ENCODE measurements at regions not wholly inside any gene's neighbourhood (a gene's known extent, or its start where the extent isn't known, plus 50 kb on each side); places are given as distances from the start of the nearest gene placed in this dataset.
A peak's percentile ranks its signal among the peaks of the same experiment; 100 is the strongest.

DNA sequence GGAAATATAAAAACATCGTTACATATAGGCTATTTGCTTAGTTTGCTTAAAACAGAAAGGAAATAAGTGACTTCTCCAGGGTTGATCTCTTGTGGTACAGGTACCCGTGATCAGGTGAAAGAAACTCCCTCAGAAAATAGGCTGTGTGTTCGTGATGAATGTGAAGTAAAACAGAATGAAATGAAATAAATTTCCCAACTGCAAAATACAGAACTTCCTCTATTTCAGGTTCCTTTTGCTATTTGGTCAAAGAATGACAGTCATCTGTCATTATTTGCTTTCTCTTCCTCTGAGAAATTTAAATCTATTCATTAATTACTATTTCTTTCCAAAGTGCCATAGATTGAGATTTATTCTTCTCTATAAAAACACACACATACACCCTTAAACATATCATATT lies 408.1 kb downstream of the FAM170A start:
- no peak overlapping the region for H3K27ac ChIP-seq
- TF ChIP-seq EZH2phosphoT487 (IDR thresholded peaks at IDR 0.05; ENCODE audit: insufficient read depth, low read depth) (no peak), EZH2 (IDR thresholded peaks at IDR 0.05; ENCODE audit: insufficient read depth, poor library complexity, severe bottlenecking) (no peak)
- H3K79me2 ChIP-seq (ENCODE audit: insufficient read depth): no peaks in the 10 kb centered on the region
- 67 to 83% methylated on average over 3 of the region's 3 CpGs for WGBS, 2 experiments (ENCODE audit: low coverage in 1 of 2, low lambda C conversion rate in 2 of 2, missing lambda C conversion rate in 2 of 2)
- H3K36me3 ChIP-seq (ENCODE audit: low read depth): no peaks in the 10 kb centered on the region
- no peak overlapping the region for H3K4me2 ChIP-seq (ENCODE audit: unreplicated experiment)
- no peak overlapping the region for H3K9ac ChIP-seq
- no peak overlapping the region for H2AFZ ChIP-seq
- H4K20me1 ChIP-seq (ENCODE audit: insufficient read depth): no peaks in the 10 kb centered on the region
- in situ Hi-C loops (cut with MboI): no loop called here
- no peak overlapping the region for H3K4me3 ChIP-seq
- H3K4me1 ChIP-seq (ENCODE audit: insufficient read depth): no peaks in the 10 kb centered on the region
- no peaks in the 10 kb centered on the region for H3K27me3 ChIP-seq (replicated peaks; ENCODE audit: insufficient read depth)
- no peaks in the 10 kb centered on the region for H3K9me2 ChIP-seq (ENCODE audit: insufficient read depth)
- no peak for DNase-seq
- no peaks in the 10 kb centered on the region for H3F3A ChIP-seq (ENCODE audit: insufficient read depth)
- H3K9me3 ChIP-seq (ENCODE audit: low read depth): no peaks in the 10 kb centered on the region

DNA sequence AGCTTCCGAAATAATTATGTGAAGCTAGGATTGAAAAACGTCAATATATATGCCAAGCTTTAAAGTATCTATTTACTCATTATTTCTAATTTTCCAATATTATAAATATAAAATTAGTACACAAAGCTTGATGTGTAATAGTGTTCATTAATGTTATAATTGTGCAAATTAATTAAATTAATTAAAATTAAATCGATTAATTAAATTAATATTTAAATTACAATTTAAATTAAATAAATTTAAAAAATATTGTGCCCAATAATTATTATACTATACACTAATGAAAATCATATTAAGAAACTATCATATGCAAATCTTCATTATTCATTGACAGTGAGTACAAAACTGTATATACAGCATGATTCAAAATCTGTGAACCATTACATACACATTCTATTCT lies 409.8 kb downstream of the FAM170A start:
- no peaks in the 10 kb centered on the region for H3K79me2 ChIP-seq (ENCODE audit: insufficient read depth)
- H3K9ac ChIP-seq: no peak overlapping the region
- no peaks in the 10 kb centered on the region for H3F3A ChIP-seq (ENCODE audit: insufficient read depth)
- no peak for DNase-seq
- no peaks in the 10 kb centered on the region for H3K36me3 ChIP-seq (ENCODE audit: low read depth)
- H3K9me2 ChIP-seq (ENCODE audit: insufficient read depth): no peaks in the 10 kb centered on the region
- H3K4me1 ChIP-seq (ENCODE audit: insufficient read depth): no peaks in the 10 kb centered on the region
- H3K4me3 ChIP-seq: no peak overlapping the region
- no peaks in the 10 kb centered on the region for H4K20me1 ChIP-seq (ENCODE audit: insufficient read depth)
- no peaks in the 10 kb centered on the region for H3K27me3 ChIP-seq (replicated peaks; ENCODE audit: insufficient read depth)
- WGBS, 2 experiments (ENCODE audit: low coverage in 1 of 2, low lambda C conversion rate in 2 of 2, missing lambda C conversion rate in 2 of 2): 79 to 87% methylated on average over 3 of the region's 3 CpGs
- H3K27ac ChIP-seq: no peak overlapping the region
- no peak overlapping the region for H3K4me2 ChIP-seq (ENCODE audit: unreplicated experiment)
- no peaks in the 10 kb centered on the region for H3K9me3 ChIP-seq (ENCODE audit: low read depth)
- in situ Hi-C loops (cut with MboI): no loop called here
- no peak for TF ChIP-seq EZH2phosphoT487 (IDR thresholded peaks at IDR 0.05; ENCODE audit: insufficient read depth, low read depth)
- TF ChIP-seq EZH2 (IDR thresholded peaks at IDR 0.05; ENCODE audit: insufficient read depth, poor library complexity, severe bottlenecking): no peak
- no peak overlapping the region for H2AFZ ChIP-seq

DNA sequence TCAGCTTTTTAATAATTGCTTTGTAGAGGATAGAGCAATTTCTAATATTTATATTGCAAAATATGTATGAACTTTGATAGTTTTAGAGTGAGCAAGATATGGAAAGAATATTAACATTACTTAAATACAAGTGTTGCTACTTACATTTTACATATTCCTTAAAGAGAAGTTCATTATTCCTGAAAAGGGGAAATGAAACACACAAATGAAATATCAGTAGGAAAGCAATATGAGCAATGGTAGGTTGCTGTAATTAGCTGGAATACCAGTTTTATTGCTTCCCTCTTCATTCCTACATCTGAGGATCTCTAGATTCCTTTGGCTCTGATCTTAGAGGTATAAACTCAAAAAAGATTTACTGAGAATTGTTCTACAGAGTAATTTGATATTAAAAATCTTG lies 414.1 kb downstream of the FAM170A start:
- Histone ChIP-seq H3K36me3 (ENCODE audit: low read depth) (no peaks in the 10 kb centered on the region), H3K4me1 (ENCODE audit: insufficient read depth) (no peaks in the 10 kb centered on the region), H3K4me2 (ENCODE audit: unreplicated experiment) (no peak overlapping the region), H3K4me3 (no peak overlapping the region), H4K20me1 (ENCODE audit: insufficient read depth) (no peaks in the 10 kb centered on the region), H3K27ac (no peak overlapping the region), H3K27me3 (replicated peaks; ENCODE audit: insufficient read depth) (no peaks in the 10 kb centered on the region), H2AFZ (no peak overlapping the region), H3K9ac (no peak overlapping the region), H3F3A (ENCODE audit: insufficient read depth) (0 out of 2 replicates have a peak, but pooled peaks cover under 1% of the 10 kb centered on the region), H3K9me3 (ENCODE audit: low read depth) (no peaks in the 10 kb centered on the region), H3K79me2 (ENCODE audit: insufficient read depth) (no peaks in the 10 kb centered on the region), H3K9me2 (ENCODE audit: insufficient read depth) (no peaks in the 10 kb centered on the region)
- in situ Hi-C loops (cut with MboI): no loop called here
- DNase-seq: no peak
- TF ChIP-seq EZH2phosphoT487 (IDR thresholded peaks at IDR 0.05; ENCODE audit: insufficient read depth, low read depth) (no peak), EZH2 (IDR thresholded peaks at IDR 0.05; ENCODE audit: insufficient read depth, poor library complexity, severe bottlenecking) (no peak)

DNA sequence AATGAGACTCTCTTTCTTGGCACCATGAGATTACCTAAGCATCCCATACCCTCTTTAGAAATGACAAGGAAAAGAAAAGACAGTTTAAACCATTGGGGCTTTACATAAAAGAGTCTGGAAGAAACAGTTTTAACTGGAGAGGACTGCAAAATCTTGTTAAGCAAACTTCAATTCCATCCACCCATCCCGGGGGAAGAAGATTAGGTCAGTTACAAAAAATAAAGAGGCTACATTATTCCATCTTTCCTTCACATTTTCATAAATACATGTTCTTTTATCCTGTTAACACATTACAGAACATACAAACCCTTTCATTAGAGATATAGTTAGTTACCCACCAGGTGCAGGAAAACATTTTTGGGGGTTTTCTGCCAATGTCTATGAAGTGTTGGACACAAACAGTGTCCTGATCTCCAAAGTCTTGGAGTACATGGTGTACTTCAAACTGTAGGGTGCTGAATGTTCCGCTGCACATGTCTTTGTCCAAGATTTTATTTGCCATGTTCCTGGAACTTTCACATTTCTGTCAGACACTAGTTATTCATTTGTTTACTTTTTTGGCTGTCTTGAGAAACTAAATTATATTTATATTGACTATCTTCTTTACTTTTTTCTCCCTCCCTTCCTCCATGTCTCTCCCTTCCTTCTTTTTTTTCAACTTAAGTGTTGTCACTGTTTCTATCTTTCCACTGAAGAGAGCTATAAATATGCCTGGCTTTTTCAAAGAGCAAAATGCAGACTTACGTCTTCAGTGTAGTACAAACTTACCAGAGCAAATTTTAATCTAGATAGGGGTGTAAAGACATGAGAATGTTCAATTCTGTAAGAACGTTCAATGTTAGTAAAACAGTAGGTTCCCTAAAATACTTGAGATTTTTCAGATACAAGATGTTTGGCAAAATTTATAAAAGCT lies 410.9 kb upstream of the PRR16 start:
- Histone ChIP-seq H3K9me2 (ENCODE audit: insufficient read depth) (no peaks in the 10 kb centered on the region), H3K4me2 (ENCODE audit: unreplicated experiment) (no peak overlapping the region), H3K27me3 (replicated peaks; ENCODE audit: insufficient read depth) (no peaks in the 10 kb centered on the region), H3K36me3 (ENCODE audit: low read depth) (no peaks in the 10 kb centered on the region), H3F3A (ENCODE audit: insufficient read depth) (0 out of 2 replicates have a peak, but pooled peaks cover 4% of the 10 kb centered on the region), H2AFZ (peak overlapping the region; percentile 59; the same call in 1 of the 2 replicates), H3K27ac (no peak overlapping the region), H3K4me3 (no peak overlapping the region), H3K9ac (no peak overlapping the region), H4K20me1 (ENCODE audit: insufficient read depth) (no peaks in the 10 kb centered on the region), H3K9me3 (ENCODE audit: low read depth) (no peaks in the 10 kb centered on the region), H3K4me1 (ENCODE audit: insufficient read depth) (no peaks in the 10 kb centered on the region), H3K79me2 (ENCODE audit: insufficient read depth) (no peaks in the 10 kb centered on the region)
- TF ChIP-seq EZH2 (IDR thresholded peaks at IDR 0.05; ENCODE audit: insufficient read depth, poor library complexity, severe bottlenecking) (no peak), EZH2phosphoT487 (IDR thresholded peaks at IDR 0.05; ENCODE audit: insufficient read depth, low read depth) (no peak)
- in situ Hi-C loops (cut with MboI): no loop called here
- no peak for DNase-seq
- 38 to 42% methylated on average over 4 of the region's 4 CpGs for WGBS, 2 experiments (ENCODE audit: low coverage in 1 of 2, low lambda C conversion rate in 2 of 2, missing lambda C conversion rate in 2 of 2)

Data from GM23248 (cell line).